ENCODE measurements at regions not wholly inside any gene's neighbourhood (a gene's known extent, or its start where the extent isn't known, plus 50 kb on each side); places are given as distances from the start of the nearest gene placed in this dataset.

GRCh38 chr10:21181451-21181850 is 284.3 kb upstream of the NEBL start:
- Histone ChIP-seq H3K36me3 (ENCODE audit: control insufficient read depth in 2 of 2, extremely low read depth in 1 of 2, insufficient read depth in 2 of 2, low read length in 2 of 2) (no peaks in the 10 kb centered on the region), H3K9me3 (ENCODE audit: control insufficient read depth, low read depth, low read length) (no peaks in the 10 kb centered on the region), H4K20me1 (ENCODE audit: control insufficient read depth, extremely low read depth, insufficient read depth, low read length) (no peaks in the 10 kb centered on the region), H3K9me1 (ENCODE audit: control insufficient read depth, extremely low read depth, insufficient read depth, low read length) (no peaks in the 10 kb centered on the region), H2AFZ (ENCODE audit: control insufficient read depth, low read length) (no peak overlapping the region), H3K79me2 (ENCODE audit: control insufficient read depth, insufficient read depth, low read length) (no peaks in the 10 kb centered on the region), H3K27me3 (ENCODE audit: control insufficient read depth, extremely low read depth, insufficient read depth, low read length) (no peaks in the 10 kb centered on the region), H3K9ac (ENCODE audit: control insufficient read depth, extremely low read depth, insufficient read depth, low read length) (no peak overlapping the region), H3K4me3 (ENCODE audit: control insufficient read depth in 2 of 3, extremely low read depth in 1 of 3, insufficient read depth in 2 of 3, low read depth in 1 of 3, low read length in 3 of 3) (no peak overlapping the region), H3K4me2 (ENCODE audit: control insufficient read depth, extremely low read depth, insufficient read depth, low read depth, low read length) (no peak overlapping the region), H3K27ac (ENCODE audit: control insufficient read depth, insufficient read depth, low read length) (no peak overlapping the region), H3K4me1 (ENCODE audit: control insufficient read depth, extremely low read depth, insufficient read depth, low read length) (peaks cover 31% of the 10 kb centered on the region)
- FAIRE-seq (no peak), DNase-seq (ENCODE audit: low read depth, low spot score) (no peak)
- dilution Hi-C loops (cut with MboI; ENCODE audit: extremely low pct_ligation_motif_present, low sequenced_read_pairs), result no loop called here
- no peak for TF ChIP-seq CTCF (optimal IDR thresholded peaks at IDR 0.05 in 1 of 3, IDR thresholded peaks at IDR 0.05 in 1 of 3, conservative IDR thresholded peaks at IDR 0.05 in 1 of 3; ENCODE audit: extremely low read depth in 1 of 3, insufficient read depth in 2 of 3, low read length in 3 of 3)
- TF ChIP-seq EZH2 (IDR thresholded peaks at IDR 0.05; ENCODE audit: low read length), result no peak

- no peak for FAIRE-seq
Measured at GRCh38 chr10:21180604-21181003, 283.5 kb upstream of the NEBL start.

More at GRCh38 chr10:21180604-21181003, 283.5 kb upstream of the NEBL start:
- H3K79me2 ChIP-seq (ENCODE audit: control insufficient read depth, insufficient read depth, low read length), result no peaks in the 10 kb centered on the region
- H3K9ac ChIP-seq (ENCODE audit: control insufficient read depth, extremely low read depth, insufficient read depth, low read length), result no peak overlapping the region
- no peaks in the 10 kb centered on the region for H3K9me1 ChIP-seq (ENCODE audit: control insufficient read depth, extremely low read depth, insufficient read depth, low read length)
- H2AFZ ChIP-seq (ENCODE audit: control insufficient read depth, low read length), result no peak overlapping the region
- H3K27ac ChIP-seq (ENCODE audit: control insufficient read depth, insufficient read depth, low read length), result no peak overlapping the region
- DNase-seq (ENCODE audit: low read depth, low spot score), result no peak
- H4K20me1 ChIP-seq (ENCODE audit: control insufficient read depth, extremely low read depth, insufficient read depth, low read length), result no peaks in the 10 kb centered on the region
- H3K27me3 ChIP-seq (ENCODE audit: control insufficient read depth, extremely low read depth, insufficient read depth, low read length), result no peaks in the 10 kb centered on the region
- H3K4me3 ChIP-seq (ENCODE audit: control insufficient read depth in 2 of 3, extremely low read depth in 1 of 3, insufficient read depth in 2 of 3, low read depth in 1 of 3, low read length in 3 of 3), result no peak overlapping the region
- H3K36me3 ChIP-seq (ENCODE audit: control insufficient read depth in 2 of 2, extremely low read depth in 1 of 2, insufficient read depth in 2 of 2, low read length in 2 of 2), result no peaks in the 10 kb centered on the region
- TF ChIP-seq CTCF (optimal IDR thresholded peaks at IDR 0.05 in 1 of 3, IDR thresholded peaks at IDR 0.05 in 1 of 3, conservative IDR thresholded peaks at IDR 0.05 in 1 of 3; ENCODE audit: extremely low read depth in 1 of 3, insufficient read depth in 2 of 3, low read length in 3 of 3) (no peak), EZH2 (IDR thresholded peaks at IDR 0.05; ENCODE audit: low read length) (no peak)
- no peaks in the 10 kb centered on the region for H3K9me3 ChIP-seq (ENCODE audit: control insufficient read depth, low read depth, low read length)
- H3K4me1 ChIP-seq (ENCODE audit: control insufficient read depth, extremely low read depth, insufficient read depth, low read length), result peaks cover 31% of the 10 kb centered on the region
- dilution Hi-C loops (cut with MboI; ENCODE audit: extremely low pct_ligation_motif_present, low sequenced_read_pairs), result no loop called here
- no peak overlapping the region for H3K4me2 ChIP-seq (ENCODE audit: control insufficient read depth, extremely low read depth, insufficient read depth, low read depth, low read length)

All from keratinocyte (primary cell).